Endothelial cell of umbilical vein (primary cell): ENCODE measurements at regions not wholly inside any gene's neighbourhood (a gene's known extent, or its start where the extent isn't known, plus 50 kb on each side); places are given as distances from the start of the nearest gene placed in this dataset.

Experiments
- BruUV-seq: library from RNA; stranded (reverse); fragments of 400-500 nt; replicated peaks from 2 replicates; lab custom pipeline; 2021; lab: Mats Ljungman, UMichigan
- CTCF ChIA-PET: fragments of 300-600, 350-600 bp; sonication (Branson Sonifier 250); formaldehyde crosslinking; loops from one replicate; lab custom pipeline; 2021; ENCODE audit warnings: antibody characterized with exemption, inconsistent platforms; lab: Charles Lee
- POLR2A ChIA-PET: fragments of 300-600, 350-600 bp; sonication (Branson Sonifier 250); formaldehyde crosslinking; loops from one replicate; lab custom pipeline; 2021; ENCODE audit warnings: antibody characterized with exemption, inconsistent platforms; lab: Charles Lee
- DNase-seq: peaks from one replicate; pipeline ENCODE4 v3.0.0-alpha.2; 2011; ENCODE audit warnings: low read depth, low spot score
- FAIRE-seq: peaks from 2 replicates; lab custom pipeline; 2011; peaks lifted over from hg19 to GRCh38; lab: Jason Lieb, UNC
- H2AFZ ChIP-seq: 2 replicates; pipeline ENCODE4 v1.6.0; 2012; ENCODE audit warnings: low read depth, low read length, control low read depth, inconsistent platforms
- H3K27ac ChIP-seq: 2 replicates; pipeline ENCODE4 v1.5.1; 2011; ENCODE audit warnings: low read depth, mild to moderate bottlenecking, control low read depth, low read length, moderate library complexity; ENCODE audit not compliant: insufficient read depth
- H3K27me3 ChIP-seq, 2 experiments: 2 replicates each; pipeline versions ENCODE4 v1.6.0 to v1.6.1; 2011; ENCODE audit warnings: low read length in 2 of 2, mixed read lengths in 1 of 2; ENCODE audit not compliant: control insufficient read depth in 2 of 2, insufficient read depth in 2 of 2
- H3K36me3 ChIP-seq, 2 experiments: 2 replicates in 1 of 2; 3 replicates in 1 of 2; pipeline ENCODE4 v1.5.1; 2011; ENCODE audit warnings: low read length in 2 of 2, mild to moderate bottlenecking in 1 of 2, moderate library complexity in 1 of 2; ENCODE audit not compliant: control insufficient read depth in 2 of 2, insufficient read depth in 2 of 2; ENCODE audit errors: extremely low read depth in 1 of 2
- H3K4me1 ChIP-seq: 3 replicates; pipeline ENCODE4 v1.5.1; 2011; ENCODE audit warnings: mild to moderate bottlenecking, low read length; ENCODE audit not compliant: control insufficient read depth, insufficient read depth; ENCODE audit errors: extremely low read depth
- H3K4me2 ChIP-seq: 2 replicates; pipeline ENCODE4 v1.6.1; 2011; ENCODE audit warnings: low read length, control low read depth, mixed read lengths; ENCODE audit not compliant: insufficient read depth
- H3K4me3 ChIP-seq, 3 experiments: fragments of 200-600 bp in 1 of 3; sonication (generic), shearing (Covaris generic) in 1 of 3; replicated peaks in 1 of 3; 2 replicates each; pipeline ENCODE4 v1.5.1; 2011 to 2016; ENCODE audit warnings: control low read depth in 3 of 3, low read length in 3 of 3, mild to moderate bottlenecking in 2 of 3, inconsistent platforms in 1 of 3, low read depth in 1 of 3, moderate library complexity in 1 of 3; ENCODE audit not compliant: insufficient read depth in 1 of 3
- H3K79me2 ChIP-seq: 2 replicates; pipeline ENCODE4 v1.6.0; 2012; ENCODE audit warnings: low read length, inconsistent platforms; ENCODE audit not compliant: control insufficient read depth, insufficient read depth
- H3K9ac ChIP-seq: replicated peaks from 2 replicates; pipeline ENCODE3; 2011; ENCODE audit warnings: low read length, control low read depth; ENCODE audit not compliant: insufficient read depth; ENCODE audit errors: extremely low read depth
- H3K9me1 ChIP-seq: replicated peaks from 3 replicates; pipeline ENCODE4 v1.6.0; 2011; ENCODE audit warnings: mild to moderate bottlenecking, low read length; ENCODE audit not compliant: control insufficient read depth, insufficient read depth; ENCODE audit errors: extremely low read depth
- H3K9me3 ChIP-seq: replicated peaks from 2 replicates; pipeline ENCODE4 v1.5.1; 2012; ENCODE audit warnings: low read length, inconsistent platforms; ENCODE audit not compliant: control insufficient read depth, insufficient read depth
- H4K20me1 ChIP-seq: replicated peaks from 2 replicates; pipeline ENCODE3; 2011; ENCODE audit warnings: mild to moderate bottlenecking, low read length; ENCODE audit not compliant: control insufficient read depth, insufficient read depth; ENCODE audit errors: extremely low read depth
- CTCF ChIP-seq, 2 donors: IDR thresholded peaks; 1 replicate in 1 of 2; 2 replicates in 1 of 2; pipeline ENCODE4 v1.5.1; 2011; ENCODE audit warnings: low read length in 2 of 2, mild to moderate bottlenecking in 2 of 2, moderate library complexity in 2 of 2, control low read depth in 1 of 2, inconsistent platforms in 1 of 2, low read depth in 1 of 2; ENCODE audit not compliant: insufficient read depth in 1 of 2; ENCODE audit errors: extremely low read depth in 1 of 2
- EZH2 ChIP-seq: IDR thresholded peaks from 2 replicates; pipeline ENCODE4 v1.6.1; 2012; ENCODE audit warnings: borderline replicate concordance, low read depth, mild to moderate bottlenecking, moderate library complexity, low read length, inconsistent platforms; ENCODE audit not compliant: severe bottlenecking
- FOS ChIP-seq: IDR thresholded peaks from 2 replicates; pipeline ENCODE4 v1.6.1; 2011; ENCODE audit warnings: mild to moderate bottlenecking, low read length, moderate library complexity, borderline replicate concordance; ENCODE audit not compliant: insufficient read depth
- GATA2 ChIP-seq: IDR thresholded peaks from 2 replicates; pipeline ENCODE4 v1.7.0; 2011; ENCODE audit warnings: low read depth, mild to moderate bottlenecking, moderate library complexity, mixed read lengths, low read length; ENCODE audit not compliant: insufficient read length, insufficient read depth
- JUN ChIP-seq: IDR thresholded peaks from 2 replicates; pipeline ENCODE4 v1.6.1; 2011; ENCODE audit warnings: borderline replicate concordance, low read depth; ENCODE audit not compliant: insufficient read length, insufficient read depth
- MAX ChIP-seq: IDR thresholded peaks from 2 replicates; pipeline ENCODE4 v1.6.1; 2011; ENCODE audit not compliant: insufficient read depth, insufficient read length
- MYC ChIP-seq: IDR thresholded peaks from one replicate; pipeline ENCODE4 v1.6.1; 2011; ENCODE audit warnings: mild to moderate bottlenecking, low read depth, low read length
- POLR2A ChIP-seq: IDR thresholded peaks from 2 replicates; pipeline ENCODE4 v1.6.1; 2012; ENCODE audit warnings: low read depth, mild to moderate bottlenecking, control low read depth, low read length
- POLR2AphosphoS5 ChIP-seq: IDR thresholded peaks from 2 replicates; pipeline ENCODE4 v1.6.1; 2012; ENCODE audit warnings: low read depth, mild to moderate bottlenecking, control low read depth, low read length, moderate library complexity; ENCODE audit not compliant: insufficient read depth
- dilution Hi-C: fragments of 300-500 bp; cut with MboI; formaldehyde crosslinking; loops from one replicate; pipeline ENCODE4 v1.15.0; 2019; ENCODE audit warnings: low sequenced_read_pairs; ENCODE audit not compliant: extremely low pct_ligation_motif_present
- intact Hi-C: fragments of 100-400 bp; cut with micrococcal nuclease; formaldehyde crosslinking; loops from one replicate; pipeline ENCODE4 v1.10.0; 2022

DNA sequence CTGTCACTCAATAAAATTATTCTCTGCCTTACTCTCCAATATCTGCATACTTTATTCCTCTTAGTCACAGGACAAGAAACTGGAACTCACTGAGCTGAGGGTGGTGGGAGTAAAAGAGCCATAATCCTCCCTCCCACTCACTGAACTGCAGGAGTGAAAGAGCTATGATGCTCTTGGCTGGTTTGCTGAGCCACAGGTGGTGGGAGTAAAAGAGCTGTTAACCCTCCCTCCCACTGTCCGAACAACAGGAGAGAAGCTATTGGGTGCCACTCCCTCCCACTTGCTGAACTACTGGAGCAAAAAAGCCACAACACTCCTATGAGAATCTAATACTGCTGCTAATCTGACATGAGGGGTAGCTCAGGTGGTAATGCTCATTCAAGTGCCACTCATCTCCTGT is 391.0 kb downstream of the NSUN3 start:
- BruUV-seq, result no TSS peak
- CTCF ChIA-PET, result no interaction called here
- intact Hi-C loops (no loop called here), dilution Hi-C loops (no loop called here)
- Histone ChIP-seq H4K20me1 (no peaks in the 10 kb centered on the region), H3K9me3 (no peaks in the 10 kb centered on the region), H3K4me3 (no peak overlapping the region), H3K36me3 (no peaks in the 10 kb centered on the region), H3K9me1 (no peaks in the 10 kb centered on the region), H3K27ac (no peak overlapping the region), H3K4me2 (no peak overlapping the region), H3K9ac (no peak overlapping the region), H2AFZ (no peak overlapping the region), H3K27me3 (peaks cover 2 to 3% of the 10 kb centered on the region in 2 experiments), H3K4me1 (no peaks in the 10 kb centered on the region), H3K79me2 (no peaks in the 10 kb centered on the region)
- TF ChIP-seq FOS, result no peak
- TF ChIP-seq MYC, result no peak
- TF ChIP-seq GATA2, result no peak
- TF ChIP-seq MAX, result no peak
- TF ChIP-seq CTCF (IDR thresholded peaks at IDR 0.05; ENCODE audit: extremely low read depth in 1 of 2, insufficient read depth in 1 of 2, low read depth in 1 of 2, low read length in 2 of 2), result no peak
- no peak for TF ChIP-seq JUN
- no peak for TF ChIP-seq POLR2AphosphoS5
- TF ChIP-seq EZH2, result no peak
- no peak for TF ChIP-seq POLR2A
- POLR2A ChIA-PET, result no interaction called here
- FAIRE-seq (no peak), DNase-seq (no peak)
